ENCODE measurements at regions not wholly inside any gene's neighbourhood (a gene's known extent, or its start where the extent isn't known, plus 50 kb on each side); places are given as distances from the start of the nearest gene placed in this dataset.
"Not testable (repeated sequence)": the region's sequence is repeated elsewhere in the genome, so short reads cannot be mapped to it uniquely, and the experiment has no call there.

GRCh38 chr6:48512390-48512789, 401.4 kb upstream of the PTCHD4 start:
- TF ChIP-seq CTCF (IDR thresholded peaks at IDR 0.05; ENCODE audit: low read length, missing control alignments), result no peak
- no peak overlapping the region for H3K4me3 ChIP-seq (replicated peaks; ENCODE audit: low read depth, low read length)

GRCh38 chr6:48511378-48511777, 400.4 kb upstream of the PTCHD4 start:
- DNase-seq (ENCODE audit: low read depth), result no peak
- no peak for TF ChIP-seq CTCF (IDR thresholded peaks at IDR 0.05; ENCODE audit: low read length, missing control alignments)
- no peak overlapping the region for H3K4me3 ChIP-seq (replicated peaks; ENCODE audit: low read depth, low read length)

More at GRCh38 chr6:48512390-48512789, 401.4 kb upstream of the PTCHD4 start:
- DNase-seq (ENCODE audit: low read depth), result no peak

- DNase-seq (ENCODE audit: low read depth), result no peak
- no peak for TF ChIP-seq CTCF (IDR thresholded peaks at IDR 0.05; ENCODE audit: low read length, missing control alignments)
- H3K4me3 ChIP-seq (replicated peaks; ENCODE audit: low read depth, low read length), result no peak overlapping the region
Observed at GRCh38 chr6:48505621-48506020, 394.6 kb upstream of the PTCHD4 start.

GRCh38 chr6:48493432-48493831, 382.4 kb upstream of the PTCHD4 start:
- not testable (repeated sequence) for DNase-seq (ENCODE audit: low read depth); H3K4me3 ChIP-seq (replicated peaks; ENCODE audit: low read depth, low read length)

- DNase-seq (ENCODE audit: low read depth), result no peak
- H3K4me3 ChIP-seq (replicated peaks; ENCODE audit: low read depth, low read length), result no peak overlapping the region
- no peak for TF ChIP-seq CTCF (IDR thresholded peaks at IDR 0.05; ENCODE audit: low read length, missing control alignments)
Observed at GRCh38 chr6:48490658-48491057, 379.7 kb upstream of the PTCHD4 start.

GRCh38 chr6:48486876-48487275, 375.9 kb upstream of the PTCHD4 start:
- no peak for TF ChIP-seq CTCF (IDR thresholded peaks at IDR 0.05; ENCODE audit: low read length, missing control alignments)
- no peak overlapping the region for H3K4me3 ChIP-seq (replicated peaks; ENCODE audit: low read depth, low read length)
- no peak for DNase-seq (ENCODE audit: low read depth)

- TF ChIP-seq CTCF (IDR thresholded peaks at IDR 0.05; ENCODE audit: low read length, missing control alignments), result no peak
- no peak for DNase-seq (ENCODE audit: low read depth)
- no peak overlapping the region for H3K4me3 ChIP-seq (replicated peaks; ENCODE audit: low read depth, low read length)
Observed at GRCh38 chr6:48486373-48486772, 375.4 kb upstream of the PTCHD4 start.

GRCh38 chr6:48476257-48476656, 365.3 kb upstream of the PTCHD4 start:
- DNase-seq (ENCODE audit: low read depth), result peak; percentile 52
- H3K4me3 ChIP-seq (replicated peaks; ENCODE audit: low read depth, low read length), result no peak overlapping the region
- TF ChIP-seq CTCF (IDR thresholded peaks at IDR 0.05; ENCODE audit: low read length, missing control alignments), result peak; percentile 56
